ENCODE measurements at regions not wholly inside any gene's neighbourhood (a gene's known extent, or its start where the extent isn't known, plus 50 kb on each side); places are given as distances from the start of the nearest gene placed in this dataset.

DNA sequence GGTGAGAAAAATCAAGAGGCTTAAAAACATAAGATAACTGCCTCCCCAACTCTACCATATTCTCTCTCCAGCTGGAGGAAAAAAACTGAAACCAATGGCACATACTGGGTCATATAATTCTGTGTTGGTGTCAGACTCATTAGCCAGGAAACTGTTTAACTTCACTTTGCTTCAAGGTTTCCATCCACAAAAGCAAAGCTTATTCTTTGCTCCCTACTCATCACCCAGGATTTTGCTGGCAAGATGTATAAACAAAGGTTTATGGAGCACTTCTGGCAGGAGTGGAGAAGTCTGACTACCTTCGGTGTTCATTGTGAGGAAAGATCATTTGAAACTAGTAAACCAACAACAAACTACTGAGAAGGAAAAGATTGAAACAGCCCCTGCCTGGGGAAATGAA is 197.5 kb upstream of the SERP2 start:
- TF ChIP-seq, protein P1, sequence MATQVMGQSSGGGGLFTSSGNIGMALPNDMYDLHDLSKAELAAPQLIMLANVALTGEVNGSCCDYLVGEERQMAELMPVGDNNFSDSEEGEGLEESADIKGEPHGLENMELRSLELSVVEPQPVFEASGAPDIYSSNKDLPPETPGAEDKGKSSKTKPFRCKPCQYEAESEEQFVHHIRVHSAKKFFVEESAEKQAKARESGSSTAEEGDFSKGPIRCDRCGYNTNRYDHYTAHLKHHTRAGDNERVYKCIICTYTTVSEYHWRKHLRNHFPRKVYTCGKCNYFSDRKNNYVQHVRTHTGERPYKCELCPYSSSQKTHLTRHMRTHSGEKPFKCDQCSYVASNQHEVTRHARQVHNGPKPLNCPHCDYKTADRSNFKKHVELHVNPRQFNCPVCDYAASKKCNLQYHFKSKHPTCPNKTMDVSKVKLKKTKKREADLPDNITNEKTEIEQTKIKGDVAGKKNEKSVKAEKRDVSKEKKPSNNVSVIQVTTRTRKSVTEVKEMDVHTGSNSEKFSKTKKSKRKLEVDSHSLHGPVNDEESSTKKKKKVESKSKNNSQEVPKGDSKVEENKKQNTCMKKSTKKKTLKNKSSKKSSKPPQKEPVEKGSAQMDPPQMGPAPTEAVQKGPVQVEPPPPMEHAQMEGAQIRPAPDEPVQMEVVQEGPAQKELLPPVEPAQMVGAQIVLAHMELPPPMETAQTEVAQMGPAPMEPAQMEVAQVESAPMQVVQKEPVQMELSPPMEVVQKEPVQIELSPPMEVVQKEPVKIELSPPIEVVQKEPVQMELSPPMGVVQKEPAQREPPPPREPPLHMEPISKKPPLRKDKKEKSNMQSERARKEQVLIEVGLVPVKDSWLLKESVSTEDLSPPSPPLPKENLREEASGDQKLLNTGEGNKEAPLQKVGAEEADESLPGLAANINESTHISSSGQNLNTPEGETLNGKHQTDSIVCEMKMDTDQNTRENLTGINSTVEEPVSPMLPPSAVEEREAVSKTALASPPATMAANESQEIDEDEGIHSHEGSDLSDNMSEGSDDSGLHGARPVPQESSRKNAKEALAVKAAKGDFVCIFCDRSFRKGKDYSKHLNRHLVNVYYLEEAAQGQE (IDR thresholded peaks at IDR 0.05; ENCODE audit: insufficient read depth in 1 of 2, low read depth in 2 of 2, low read length in 2 of 2) = no peak
- no peak for TF ChIP-seq SIN3A (IDR thresholded peaks at IDR 0.05; ENCODE audit: borderline replicate concordance, insufficient read depth, low read length)

Measured in PFSK-1 (cell line).